ENCODE measurements at regions not wholly inside any gene's neighbourhood (a gene's known extent, or its start where the extent isn't known, plus 50 kb on each side); places are given as distances from the start of the nearest gene placed in this dataset.
A peak's percentile ranks its signal among the peaks of the same experiment; 100 is the strongest.

DNA sequence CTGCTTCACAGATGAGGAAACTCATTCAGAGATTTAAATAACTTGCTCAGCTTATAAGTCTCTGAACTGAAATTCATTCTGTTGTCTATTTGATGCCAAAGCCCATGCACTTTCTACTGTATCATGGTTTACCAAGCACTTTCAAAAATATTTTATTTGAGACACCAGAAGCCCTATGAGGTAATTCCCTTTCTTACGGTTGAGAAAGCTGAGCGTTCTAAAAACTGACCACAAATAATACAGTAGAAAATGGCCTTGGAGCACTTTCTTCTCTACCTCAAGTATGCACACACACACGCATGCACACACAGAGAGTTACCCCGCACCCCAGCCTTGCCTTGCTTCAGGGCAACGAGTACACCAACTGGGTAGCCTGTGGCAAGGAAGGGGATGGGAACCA lies 228.5 kb downstream of the RFC3 start:
- Histone ChIP-seq H3K27me3 (no peaks in the 10 kb centered on the region), H3K4me1 (no peaks in the 10 kb centered on the region), H3K4me3 (no peak overlapping the region), H3K27ac (no peak overlapping the region), H3K9me3 (peaks cover 0 to 14% (median 0%) of the 10 kb centered on the region in 12 donors), H3K36me3 (no peaks in the 10 kb centered on the region)
- TF ChIP-seq, protein P1, sequence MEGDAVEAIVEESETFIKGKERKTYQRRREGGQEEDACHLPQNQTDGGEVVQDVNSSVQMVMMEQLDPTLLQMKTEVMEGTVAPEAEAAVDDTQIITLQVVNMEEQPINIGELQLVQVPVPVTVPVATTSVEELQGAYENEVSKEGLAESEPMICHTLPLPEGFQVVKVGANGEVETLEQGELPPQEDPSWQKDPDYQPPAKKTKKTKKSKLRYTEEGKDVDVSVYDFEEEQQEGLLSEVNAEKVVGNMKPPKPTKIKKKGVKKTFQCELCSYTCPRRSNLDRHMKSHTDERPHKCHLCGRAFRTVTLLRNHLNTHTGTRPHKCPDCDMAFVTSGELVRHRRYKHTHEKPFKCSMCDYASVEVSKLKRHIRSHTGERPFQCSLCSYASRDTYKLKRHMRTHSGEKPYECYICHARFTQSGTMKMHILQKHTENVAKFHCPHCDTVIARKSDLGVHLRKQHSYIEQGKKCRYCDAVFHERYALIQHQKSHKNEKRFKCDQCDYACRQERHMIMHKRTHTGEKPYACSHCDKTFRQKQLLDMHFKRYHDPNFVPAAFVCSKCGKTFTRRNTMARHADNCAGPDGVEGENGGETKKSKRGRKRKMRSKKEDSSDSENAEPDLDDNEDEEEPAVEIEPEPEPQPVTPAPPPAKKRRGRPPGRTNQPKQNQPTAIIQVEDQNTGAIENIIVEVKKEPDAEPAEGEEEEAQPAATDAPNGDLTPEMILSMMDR (IDR thresholded peaks at IDR 0.05), result no peak
- TF ChIP-seq POLR2A (IDR thresholded peaks at IDR 0.05), result no peak
- WGBS, 4 donors, result 87 to 97% (median 90%) methylated on average over 5 of the region's 5 CpGs
- ATAC-seq (no peak), DNase-seq (no peak)
- intact Hi-C loops (cut with DNase I), result no loop called here

DNA sequence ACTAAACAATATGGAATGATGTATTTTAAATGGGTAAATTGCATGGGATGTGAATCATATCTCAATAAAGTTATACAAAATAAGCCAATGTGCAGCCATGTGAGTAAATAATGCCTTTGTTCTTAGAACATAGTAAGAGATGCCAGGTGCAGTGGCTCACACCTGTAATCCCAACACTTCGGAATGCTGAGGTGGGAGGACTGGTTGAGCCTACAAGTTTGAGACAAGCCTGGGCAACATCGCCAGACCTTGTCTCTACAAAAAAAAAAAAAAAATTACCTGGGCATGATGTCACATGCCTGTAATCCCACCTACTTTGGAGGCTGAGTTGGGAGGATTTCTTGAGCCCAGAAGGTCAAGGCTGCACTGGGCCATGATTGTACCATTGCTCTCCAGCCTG lies 230.7 kb downstream of the RFC3 start:
- no peaks in the 10 kb centered on the region for H3K27me3 ChIP-seq
- TF ChIP-seq, protein P1 (IDR thresholded peaks at IDR 0.05), result no peak
- no peak for TF ChIP-seq POLR2A (IDR thresholded peaks at IDR 0.05)
- H3K4me1 ChIP-seq, result no peaks in the 10 kb centered on the region
- H3K9me3 ChIP-seq, result peaks cover 0 to 27% (median under 1%) of the 10 kb centered on the region in 12 donors
- no peak overlapping the region for H3K4me3 ChIP-seq
- intact Hi-C loops (cut with DNase I), result no loop called here
- H3K36me3 ChIP-seq, result no peaks in the 10 kb centered on the region
- ATAC-seq, result no peak
- H3K27ac ChIP-seq, result no peak overlapping the region
- DNase-seq, result no peak
- WGBS, 4 donors, result 95 to 97% (median 96%) methylated on average over 2 of the region's 2 CpGs

DNA sequence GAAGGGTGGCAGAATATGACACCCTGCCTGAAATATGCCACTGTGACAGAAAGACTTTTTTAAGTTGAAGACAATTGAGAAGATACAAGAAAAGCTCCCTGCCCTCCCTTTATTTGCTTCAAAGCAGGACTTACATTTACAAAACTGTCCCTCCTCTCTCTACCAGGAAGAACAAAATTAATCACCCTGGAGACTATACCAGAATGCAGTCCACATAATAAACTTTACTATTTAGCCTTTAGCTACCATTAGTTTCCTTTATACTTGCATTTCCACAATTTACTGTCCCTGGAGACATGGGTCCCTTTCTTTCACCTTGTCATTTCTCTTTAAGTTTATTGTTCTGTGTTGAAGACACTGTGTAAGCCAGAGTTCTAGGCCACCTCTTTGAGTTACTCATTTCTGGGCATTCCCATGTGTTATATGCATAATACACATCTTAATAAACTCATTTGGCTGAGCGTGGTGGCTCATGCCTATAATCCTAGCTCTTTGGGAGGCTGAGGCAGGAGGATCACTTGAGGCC lies 238.8 kb downstream of the RFC3 start:
- intact Hi-C loops (cut with DNase I), result no loop called here
- WGBS, 4 donors, result 92 to 98% (median 94%) methylated on average over 1 of the region's 1 CpG

DNA sequence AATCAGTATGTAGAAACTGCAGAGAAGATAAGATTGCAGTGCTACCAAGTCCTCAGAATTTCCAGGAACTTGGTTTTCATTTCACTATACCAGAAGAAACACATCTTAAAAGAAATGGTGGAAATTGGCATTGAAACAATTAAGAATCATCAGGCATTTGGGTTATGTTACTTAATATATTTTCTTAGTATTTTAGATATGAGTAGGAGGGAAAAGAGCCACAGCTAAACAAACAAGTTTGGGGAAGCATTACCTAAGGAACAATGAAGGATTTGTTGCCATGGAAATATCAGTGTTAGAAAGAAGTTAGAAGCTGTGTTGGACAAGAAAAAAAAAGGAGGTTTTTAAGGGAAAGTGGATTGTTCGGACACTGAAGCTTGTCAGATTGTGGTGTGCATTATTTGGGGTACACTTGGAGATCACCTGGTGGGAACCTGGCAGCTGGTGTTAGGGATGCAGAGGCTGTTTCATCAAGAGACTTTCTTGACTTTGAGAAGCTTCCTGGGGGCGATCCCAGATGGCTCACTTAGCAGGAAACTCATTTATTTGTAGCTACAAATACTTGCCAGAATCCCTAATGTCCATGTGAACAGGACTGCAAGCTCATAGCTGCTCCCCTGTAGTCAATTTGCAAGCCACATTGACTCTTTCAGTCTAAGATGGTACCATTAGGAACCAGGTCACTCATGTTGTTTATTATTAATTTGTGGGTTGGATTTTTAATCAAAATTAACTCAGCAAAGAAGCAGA lies 246.7 kb downstream of the RFC3 start:
- TF ChIP-seq, protein P1 (IDR thresholded peaks at IDR 0.05), result no peak
- no peak for TF ChIP-seq POLR2A (IDR thresholded peaks at IDR 0.05)
- ATAC-seq (peak in 1 of 4 donors; percentile 32), DNase-seq (no peak)
- H3K36me3 ChIP-seq, result no peaks in the 10 kb centered on the region
- no peak overlapping the region for H3K4me3 ChIP-seq
- H3K27ac ChIP-seq, result no peak overlapping the region
- H3K9me3 ChIP-seq, result peaks cover 0 to 3% (median 0%) of the 10 kb centered on the region in 12 donors
- intact Hi-C loops (cut with DNase I), result no loop called here
- peaks cover 0 to 3% (median 0%) of the 10 kb centered on the region in 12 donors for H3K4me1 ChIP-seq
- H3K27me3 ChIP-seq, result no peaks in the 10 kb centered on the region
- 53 to 72% (median 67%) methylated on average over 2 of the region's 2 CpGs for WGBS, 4 donors

More for the DNA sequence above, 238.8 kb downstream of the RFC3 start:
- no peak for DNase-seq
- Histone ChIP-seq H3K36me3 (no peaks in the 10 kb centered on the region), H3K27ac (no peak overlapping the region), H3K27me3 (no peaks in the 10 kb centered on the region), H3K4me1 (no peaks in the 10 kb centered on the region), H3K4me3 (no peak overlapping the region), H3K9me3 (peaks cover 0 to 10% (median 0%) of the 10 kb centered on the region in 12 donors)
- ATAC-seq, result no peak
- no peak for TF ChIP-seq POLR2A (IDR thresholded peaks at IDR 0.05)
- TF ChIP-seq, protein P1 (IDR thresholded peaks at IDR 0.05), result no peak

All from heart left ventricle (tissue), 16 donors.